Transverse colon (tissue), 4 donors: ENCODE measurements at regions not wholly inside any gene's neighbourhood (a gene's known extent, or its start where the extent isn't known, plus 50 kb on each side); places are given as distances from the start of the nearest gene placed in this dataset.
"Not testable (repeated sequence)": the region's sequence is repeated elsewhere in the genome, so short reads cannot be mapped to it uniquely, and the experiment has no call there.

Experiments
- DNase-seq: peaks from one replicate; pipeline ENCODE4 v3.0.0-alpha.2; 2019
- H3K27ac ChIP-seq, 4 donors: fragments of 200-600 bp; sonication (generic); 2 replicates each; pipeline ENCODE4 v1.5.1; 2016 to 2018; ENCODE audit warnings: inconsistent platforms in 4 of 4
- H3K27me3 ChIP-seq: fragments of 200-600 bp; sonication (generic); 2 replicates; pipeline ENCODE4 v1.5.1; 2017; ENCODE audit warnings: inconsistent platforms
- H3K36me3 ChIP-seq, 4 donors: fragments of 200-600 bp; sonication (generic); 2 replicates each; pipeline ENCODE4 v1.5.1; 2017 to 2019; ENCODE audit warnings: inconsistent platforms in 4 of 4
- H3K4me1 ChIP-seq, 4 donors: fragments of 200-600 bp; sonication (generic); 2 replicates each; pipeline ENCODE4 v1.5.1; 2017 to 2020; ENCODE audit warnings: inconsistent platforms in 4 of 4
- H3K4me3 ChIP-seq, 4 donors: fragments of 200-600 bp; sonication (generic); 1 replicate in 1 of 4; 2 replicates in 3 of 4; pipeline versions ENCODE4 v1.5.1 to v1.6.1; 2017 to 2019; ENCODE audit warnings: inconsistent platforms in 4 of 4
- H3K9me3 ChIP-seq, 2 donors: fragments of 200-600 bp; sonication (generic); 2 replicates each; pipeline ENCODE4 v1.5.1; 2017 to 2019; ENCODE audit warnings: inconsistent platforms in 2 of 2
- CTCF ChIP-seq, 5 experiments: fragments of 200-600 bp in 3 of 5; fragments of 450-650 bp in 2 of 5; sonication (generic) in 3 of 5; IDR thresholded peaks; 1 replicate in 2 of 5; 2 replicates in 3 of 5; pipeline ENCODE4 v1.5.1; 2016 to 2017; ENCODE audit warnings: antibody characterized with exemption in 5 of 5, inconsistent platforms in 3 of 5, mild to moderate bottlenecking in 2 of 5, moderate library complexity in 1 of 5
- EP300 ChIP-seq: sonication (generic); formaldehyde crosslinking; IDR thresholded peaks from one replicate; pipeline ENCODE4 v1.6.1; 2017; ENCODE audit warnings: antibody characterized with exemption, low read depth
- POLR2A ChIP-seq: fragments of 450-650 bp; IDR thresholded peaks from one replicate; pipeline ENCODE4 v1.6.1; 2016; ENCODE audit warnings: antibody characterized with exemption, mild to moderate bottlenecking, moderate library complexity
- POLR2AphosphoS5 ChIP-seq, 3 donors: sonication (generic); formaldehyde crosslinking; IDR thresholded peaks; one replicate each; pipeline ENCODE4 v1.6.1; 2016; ENCODE audit warnings: antibody characterized with exemption in 3 of 3
- WGBS, 2 donors: methylation state at CpG; one replicate each; pipeline ENCODE4 v1.1.5; 2018; ENCODE audit warnings: low coverage in 1 of 2; 5-methylcytosine and 5-hydroxymethylcytosine counted together
- in situ Hi-C, 4 donors: fragments of 200-750 bp; cut with MboI; loops; one replicate each; pipeline versions ENCODE4 v1.15.0 to v1.15.1; 2017; ENCODE audit warnings: low sequenced_read_pairs in 3 of 4, low pct_ligation_motif_present in 1 of 4, low pct_unique_long_range_greater_than_20kb in 1 of 4
- intact Hi-C: fragments of 100-400 bp; cut with DNase I; formaldehyde crosslinking; loops from one replicate; pipeline ENCODE4 v1.15.1; 2023; ENCODE audit warnings: low total_unique reads

- H3K27ac ChIP-seq, result no peak overlapping the region
- H3K4me1 ChIP-seq, result no peaks in the 10 kb centered on the region
- no peaks in the 10 kb centered on the region for H3K36me3 ChIP-seq
- intact Hi-C loops (no loop called here), in situ Hi-C loops (no loop called here)
- DNase-seq, result no peak
- no peak overlapping the region for H3K4me3 ChIP-seq
- 0 to 62% methylated on average over 1 to 3 of the region's 3 CpGs for WGBS, 2 donors
- no peak for TF ChIP-seq POLR2AphosphoS5 (IDR thresholded peaks at IDR 0.05)
- TF ChIP-seq CTCF (IDR thresholded peaks at IDR 0.05), result no peak
- TF ChIP-seq EP300, result no peak
- no peak for TF ChIP-seq POLR2A
- H3K27me3 ChIP-seq, result no peaks in the 10 kb centered on the region
- H3K9me3 ChIP-seq, result no peaks in the 10 kb centered on the region
These were observed 104.9 kb upstream of the PAXBP1 start for GRCh38 chr21:32876426-32876825.

GRCh38 chr21:32877888-32878287 is 106.3 kb upstream of the PAXBP1 start:
- H3K36me3 ChIP-seq, DNase-seq, H3K9me3 ChIP-seq, intact Hi-C loops, in situ Hi-C loops, H3K27ac ChIP-seq, H3K27me3 ChIP-seq, H3K4me3 ChIP-seq, H3K4me1 ChIP-seq: not testable (repeated sequence)
- WGBS, 2 donors, result 87 to 93% methylated on average over 2 of the region's 2 CpGs

GRCh38 chr21:32878661-32879060 is 107.1 kb upstream of the PAXBP1 start:
- WGBS, 2 donors, result 22 to 35% methylated on average over 2 of the region's 2 CpGs
- Histone ChIP-seq H3K27me3 (no peaks in the 10 kb centered on the region), H3K4me3 (no peak overlapping the region), H3K9me3 (no peaks in the 10 kb centered on the region), H3K27ac (no peak overlapping the region), H3K4me1 (no peaks in the 10 kb centered on the region), H3K36me3 (no peaks in the 10 kb centered on the region)
- DNase-seq, result no peak
- intact Hi-C loops (no loop called here), in situ Hi-C loops (no loop called here)
- TF ChIP-seq POLR2AphosphoS5 (IDR thresholded peaks at IDR 0.05), result no peak
- no peak for TF ChIP-seq CTCF (IDR thresholded peaks at IDR 0.05)
- no peak for TF ChIP-seq POLR2A
- no peak for TF ChIP-seq EP300

GRCh38 chr21:32881458-32881857 is 109.9 kb upstream of the PAXBP1 start:
- in situ Hi-C loops, result no loop called here
- intact Hi-C loops, result no loop called here

More at GRCh38 chr21:32881458-32881857, 109.9 kb upstream of the PAXBP1 start:
- Histone ChIP-seq H3K4me1 (no peaks in the 10 kb centered on the region), H3K27ac (no peak overlapping the region), H3K9me3 (no peaks in the 10 kb centered on the region), H3K4me3 (no peak overlapping the region), H3K36me3 (no peaks in the 10 kb centered on the region), H3K27me3 (no peaks in the 10 kb centered on the region)
- WGBS, 2 donors, result 87 to 88% methylated on average over 4 to 5 of the region's 5 CpGs
- DNase-seq, result no peak
- TF ChIP-seq EP300, result no peak
- no peak for TF ChIP-seq POLR2AphosphoS5 (IDR thresholded peaks at IDR 0.05)
- TF ChIP-seq CTCF (IDR thresholded peaks at IDR 0.05), result no peak
- no peak for TF ChIP-seq POLR2A
